Activated CD8-positive, alpha-beta T cell treated with anti-CD3 and anti-CD28 coated beads for 36 hours (primary cell): ENCODE measurements at regions not wholly inside any gene's neighbourhood (a gene's known extent, or its start where the extent isn't known, plus 50 kb on each side); places are given as distances from the start of the nearest gene placed in this dataset.

Source experiments
- ATAC-seq: fragments of 200-7000 bp; cut with Tn5 transposase; one replicate; pipeline ENCODE4 v1.10.0; 2021; ENCODE audit warnings: mild to moderate bottlenecking, moderate library complexity
- CTCF ChIA-PET: fragments of 350-600 bp; sonication (Branson Sonifier 250); formaldehyde crosslinking; loops from one replicate; lab custom pipeline; 2021; ENCODE audit warnings: antibody characterized with exemption; lab: Charles Lee
- POLR2A ChIA-PET: fragments of 350-600 bp; sonication (Branson Sonifier 250); formaldehyde crosslinking; loops from one replicate; lab custom pipeline; 2021; ENCODE audit warnings: antibody characterized with exemption; lab: Charles Lee
- DNase-seq: peaks from one replicate; pipeline ENCODE4 v3.0.0-alpha.2; 2020
- H3K27ac Mint-ChIP-seq: one replicate; pipeline ENCODE4 v1.8.0; 2021; ENCODE audit warnings: mild to moderate bottlenecking, mixed read lengths
- H3K27me3 Mint-ChIP-seq: one replicate; pipeline ENCODE4 v1.8.0; 2021; ENCODE audit warnings: mixed read lengths
- H3K36me3 Mint-ChIP-seq: one replicate; pipeline ENCODE4 v1.8.0; 2021; ENCODE audit warnings: low read depth, mixed read lengths
- H3K4me1 Mint-ChIP-seq: one replicate; pipeline ENCODE4 v1.8.0; 2021; ENCODE audit warnings: low read depth, mixed read lengths
- H3K4me3 Mint-ChIP-seq: one replicate; pipeline ENCODE4 v1.8.0; 2021; ENCODE audit warnings: mild to moderate bottlenecking, moderate library complexity, mixed read lengths
- H3K9me3 Mint-ChIP-seq: one replicate; pipeline ENCODE4 v1.8.0; 2021; ENCODE audit warnings: mixed read lengths
- CTCF ChIP-seq: fragments of 200-600 bp; IDR thresholded peaks from one replicate; pipeline ENCODE4 v1.8.0; 2022; ENCODE audit warnings: antibody characterized with exemption, mild to moderate bottlenecking
- intact Hi-C: fragments of 100-400 bp; cut with micrococcal nuclease; formaldehyde crosslinking; loops from one replicate; pipeline ENCODE4 v1.10.0; 2022

- ChIA-PET CTCF (no interaction called here), POLR2A (no interaction called here)
- Mint-ChIP-seq H3K9me3 (no peaks in the 10 kb centered on the region), H3K36me3 (no peaks in the 10 kb centered on the region), H3K4me3 (no peak overlapping the region), H3K4me1 (no peaks in the 10 kb centered on the region), H3K27me3 (no peaks in the 10 kb centered on the region), H3K27ac (no peak overlapping the region)
- DNase-seq: no peak
- no peak for TF ChIP-seq CTCF
- intact Hi-C loops: no loop called here
- ATAC-seq: no peak
Observed at GRCh38 chr2:146894514-146894913, 950.3 kb upstream of the ACVR2A start.

DNA sequence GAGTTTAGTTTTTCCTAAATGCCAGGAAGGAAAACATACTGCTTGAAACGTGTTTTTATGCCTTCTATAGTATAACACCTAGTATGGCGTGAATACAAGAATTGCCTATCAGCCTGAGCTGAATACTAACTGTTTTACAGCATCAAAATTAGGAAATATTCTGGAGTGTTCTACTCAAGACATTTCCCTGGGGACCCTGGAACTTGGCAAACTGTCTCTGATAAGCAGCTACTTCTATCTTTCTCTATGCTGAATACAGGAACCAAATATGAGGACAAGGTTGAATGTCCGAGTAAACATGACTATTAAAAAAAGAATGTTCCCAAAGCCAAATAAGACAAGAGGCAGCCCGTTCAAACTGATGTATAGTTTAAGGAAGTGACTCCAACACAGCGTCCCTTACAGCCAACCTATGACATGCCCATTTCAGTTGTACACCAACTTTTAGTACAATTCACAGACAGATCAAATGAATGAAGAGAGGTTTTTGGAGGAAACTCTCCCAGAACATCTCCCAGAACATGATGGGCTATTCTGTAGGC lies 951.3 kb upstream of the ACVR2A start:
- ATAC-seq (no peak), DNase-seq (no peak)
- no peaks in the 10 kb centered on the region for H3K27me3 Mint-ChIP-seq
- TF ChIP-seq CTCF: no peak
- CTCF ChIA-PET: no interaction called here
- H3K36me3 Mint-ChIP-seq: no peaks in the 10 kb centered on the region
- no peaks in the 10 kb centered on the region for H3K4me1 Mint-ChIP-seq
- H3K4me3 Mint-ChIP-seq: no peak overlapping the region
- no peaks in the 10 kb centered on the region for H3K9me3 Mint-ChIP-seq
- H3K27ac Mint-ChIP-seq: no peak overlapping the region
- POLR2A ChIA-PET: no interaction called here
- intact Hi-C loops: no loop called here

DNA sequence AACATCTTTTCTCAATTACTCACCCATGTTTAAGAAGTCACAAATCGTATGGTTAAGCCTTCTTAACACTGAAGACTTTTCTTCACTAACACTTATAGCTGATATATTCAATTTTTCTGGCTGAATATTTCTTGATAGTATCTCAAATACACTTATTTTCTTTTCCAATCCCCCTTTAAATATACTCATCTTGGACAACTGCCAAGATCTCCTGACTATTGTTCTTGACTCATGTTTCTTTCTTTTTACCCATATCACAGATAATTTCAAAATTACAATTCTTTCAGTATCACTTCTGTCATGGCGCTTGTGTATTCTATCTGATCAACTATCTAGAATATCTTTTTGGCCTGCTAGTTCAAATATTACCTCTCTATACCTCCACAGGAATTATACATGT lies 954.3 kb upstream of the ACVR2A start:
- intact Hi-C loops: no loop called here
- no peak overlapping the region for H3K27ac Mint-ChIP-seq

GRCh38 chr2:146879882-146880281 lies 964.9 kb upstream of the ACVR2A start:
- ChIA-PET POLR2A (no interaction called here), CTCF (interaction anchor here (0.6 kb wide), 1 partner anchor 94 kb away, joined by 3 read pairs; no protein-coding TSS in a partner anchor)
- DNase-seq (no peak), ATAC-seq (no peak)
- intact Hi-C loops: no loop called here
- peaks cover 4% of the 10 kb centered on the region for H3K9me3 Mint-ChIP-seq
- no peaks in the 10 kb centered on the region for H3K4me1 Mint-ChIP-seq
- H3K4me3 Mint-ChIP-seq: no peak overlapping the region
- no peak overlapping the region for H3K27ac Mint-ChIP-seq
- no peaks in the 10 kb centered on the region for H3K36me3 Mint-ChIP-seq
- no peaks in the 10 kb centered on the region for H3K27me3 Mint-ChIP-seq
- TF ChIP-seq CTCF: no peak

More for the DNA sequence above, 954.3 kb upstream of the ACVR2A start:
- TF ChIP-seq CTCF: no peak
- Mint-ChIP-seq H3K27me3 (no peaks in the 10 kb centered on the region), H3K4me1 (no peaks in the 10 kb centered on the region), H3K36me3 (no peaks in the 10 kb centered on the region), H3K9me3 (no peaks in the 10 kb centered on the region), H3K4me3 (no peak overlapping the region)
- ATAC-seq: no peak
- POLR2A ChIA-PET: no interaction called here
- no peak for DNase-seq
- CTCF ChIA-PET: no interaction called here

GRCh38 chr2:146874260-146874658 lies 970.6 kb upstream of the ACVR2A start:
- H3K27ac Mint-ChIP-seq: no peak overlapping the region
- H3K27me3 Mint-ChIP-seq: no peaks in the 10 kb centered on the region
- ChIA-PET CTCF (no interaction called here), POLR2A (no interaction called here)
- intact Hi-C loops: no loop called here
- H3K9me3 Mint-ChIP-seq: no peaks in the 10 kb centered on the region
- H3K4me1 Mint-ChIP-seq: no peaks in the 10 kb centered on the region
- H3K36me3 Mint-ChIP-seq: no peaks in the 10 kb centered on the region
- ATAC-seq: no peak
- H3K4me3 Mint-ChIP-seq: no peak overlapping the region
- DNase-seq: no peak
- TF ChIP-seq CTCF: no peak
